GM23248 (cell line): ENCODE measurements at regions not wholly inside any gene's neighbourhood (a gene's known extent, or its start where the extent isn't known, plus 50 kb on each side); places are given as distances from the start of the nearest gene placed in this dataset.

ENCODE experiments used
- DNase-seq: peaks from one replicate; pipeline ENCODE4 v3.0.0-alpha.2; 2015
- H2AFZ ChIP-seq: fragments of 200-600 bp; sonication (generic); 2 replicates; pipeline ENCODE4 v1.6.1; 2016; ENCODE audit warnings: antibody characterized with exemption
- H3F3A ChIP-seq: fragments of 200-600 bp; sonication (generic); 2 replicates; pipeline ENCODE4 v1.6.1; 2016; ENCODE audit warnings: mild to moderate bottlenecking, antibody characterized with exemption, mixed run types; ENCODE audit not compliant: insufficient read depth
- H3K27ac ChIP-seq: fragments of 200-600 bp; sonication (generic); 2 replicates; pipeline ENCODE4 v1.5.1; 2016; ENCODE audit warnings: mild to moderate bottlenecking
- H3K27me3 ChIP-seq: fragments of 200-600 bp; sonication (generic); replicated peaks from 2 replicates; pipeline ENCODE4 v1.6.1; 2016; ENCODE audit warnings: mild to moderate bottlenecking; ENCODE audit not compliant: insufficient read depth
- H3K36me3 ChIP-seq: fragments of 200-600 bp; sonication (generic); 2 replicates; pipeline ENCODE4 v1.6.1; 2016; ENCODE audit warnings: low read depth, mild to moderate bottlenecking
- H3K4me1 ChIP-seq: fragments of 200-600 bp; sonication (generic); 2 replicates; pipeline ENCODE4 v1.6.1; 2016; ENCODE audit warnings: mild to moderate bottlenecking; ENCODE audit not compliant: insufficient read depth
- H3K4me2 ChIP-seq: fragments of 200-600 bp; sonication (generic); one replicate; pipeline ENCODE4 v1.6.1; 2016; ENCODE audit warnings: mild to moderate bottlenecking; ENCODE audit not compliant: unreplicated experiment
- H3K4me3 ChIP-seq: fragments of 200-600 bp; sonication (generic); 2 replicates; pipeline ENCODE4 v1.5.1; 2016; ENCODE audit warnings: mild to moderate bottlenecking
- H3K79me2 ChIP-seq: fragments of 200-600 bp; sonication (generic); 2 replicates; pipeline ENCODE4 v1.6.1; 2016; ENCODE audit warnings: mild to moderate bottlenecking; ENCODE audit not compliant: insufficient read depth
- H3K9ac ChIP-seq: fragments of 200-600 bp; sonication (generic); 2 replicates; pipeline ENCODE4 v1.6.1; 2016; ENCODE audit warnings: mild to moderate bottlenecking
- H3K9me2 ChIP-seq: fragments of 200-600 bp; sonication (generic); 2 replicates; pipeline ENCODE4 v1.6.1; 2016; ENCODE audit warnings: mixed run types, mild to moderate bottlenecking, moderate library complexity; ENCODE audit not compliant: insufficient read depth
- H3K9me3 ChIP-seq: fragments of 200-600 bp; sonication (generic); one replicate; pipeline ENCODE4 v1.6.1; 2017; ENCODE audit warnings: low read depth
- H4K20me1 ChIP-seq: fragments of 200-600 bp; sonication (generic); 2 replicates; pipeline ENCODE4 v1.6.0; 2016; ENCODE audit not compliant: insufficient read depth
- EZH2 ChIP-seq: fragments of 200-600 bp; sonication (generic); IDR thresholded peaks from 2 replicates; pipeline ENCODE4 v1.6.1; 2018; ENCODE audit warnings: antibody characterized with exemption, mild to moderate bottlenecking; ENCODE audit not compliant: insufficient read depth, poor library complexity, severe bottlenecking
- EZH2phosphoT487 ChIP-seq: fragments of 200-600 bp; sonication (generic); IDR thresholded peaks from 2 replicates; pipeline ENCODE4 v1.6.1; 2018; ENCODE audit warnings: antibody characterized with exemption, moderate library complexity, mild to moderate bottlenecking, low read depth; ENCODE audit not compliant: insufficient read depth
- WGBS, 2 experiments: methylation state at CpG; one replicate each; pipeline ENCODE4 v1.1.6; 2015 to 2017; ENCODE audit warnings: low lambda C conversion rate in 2 of 2, low coverage in 1 of 2; ENCODE audit errors: missing lambda C conversion rate in 2 of 2; 5-methylcytosine and 5-hydroxymethylcytosine counted together
- in situ Hi-C: fragments of 300-500 bp; cut with MboI; formaldehyde crosslinking; loops from 2 replicates; pipeline ENCODE4 v1.15.0; 2020

DNA sequence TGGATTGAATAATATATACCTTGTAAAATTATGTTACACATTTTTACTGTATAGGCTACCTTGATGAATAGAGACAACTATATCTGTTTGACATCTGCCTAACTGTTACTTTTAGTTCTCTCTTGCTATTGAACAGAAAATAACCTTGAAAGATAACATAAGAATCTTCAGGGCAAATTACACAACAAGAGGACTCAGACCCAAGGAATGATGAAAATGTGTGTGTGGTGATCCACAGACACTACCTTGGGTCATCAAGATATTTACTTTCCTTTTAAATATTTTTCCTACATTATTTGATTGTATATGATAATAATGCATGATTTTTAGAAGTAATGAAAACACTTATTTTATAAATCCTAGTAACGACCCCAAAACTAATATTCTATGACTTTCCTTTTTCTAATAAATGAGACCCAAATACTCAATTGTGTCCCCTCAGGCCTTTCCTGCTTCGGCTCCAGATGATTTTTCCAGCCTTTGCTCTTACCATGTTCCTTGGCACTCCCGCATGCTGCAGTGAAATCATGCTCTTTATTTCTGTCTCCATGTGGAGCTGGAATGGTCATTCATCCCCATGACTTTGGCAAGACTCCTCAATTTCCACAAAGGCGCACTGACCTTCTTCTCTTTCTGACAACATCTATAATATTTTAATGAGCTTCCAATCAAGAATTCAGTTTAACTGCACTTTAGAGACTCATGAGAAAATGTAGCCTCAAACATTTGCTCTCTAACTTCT is 187.6 kb downstream of the EPM2A start:
- Histone ChIP-seq H3K9me3 (no peaks in the 10 kb centered on the region), H3K9me2 (no peaks in the 10 kb centered on the region; the same call in 1 of the 2 replicates), H3K27ac (no peak overlapping the region), H3K4me3 (no peak overlapping the region), H4K20me1 (no peaks in the 10 kb centered on the region), H3K36me3 (no peaks in the 10 kb centered on the region), H3K4me1 (peaks cover 20% of the 10 kb centered on the region), H3K27me3 (no peaks in the 10 kb centered on the region), H3F3A (no peaks in the 10 kb centered on the region), H3K79me2 (no peaks in the 10 kb centered on the region), H3K4me2 (no peak overlapping the region), H3K9ac (no peak overlapping the region), H2AFZ (no peak overlapping the region)
- WGBS, 2 experiments, result 36 to 44% methylated on average over 4 of the region's 4 CpGs
- in situ Hi-C loops, result no loop called here
- TF ChIP-seq EZH2phosphoT487 (no peak), EZH2 (no peak)
- peak; percentile 12 for DNase-seq

DNA sequence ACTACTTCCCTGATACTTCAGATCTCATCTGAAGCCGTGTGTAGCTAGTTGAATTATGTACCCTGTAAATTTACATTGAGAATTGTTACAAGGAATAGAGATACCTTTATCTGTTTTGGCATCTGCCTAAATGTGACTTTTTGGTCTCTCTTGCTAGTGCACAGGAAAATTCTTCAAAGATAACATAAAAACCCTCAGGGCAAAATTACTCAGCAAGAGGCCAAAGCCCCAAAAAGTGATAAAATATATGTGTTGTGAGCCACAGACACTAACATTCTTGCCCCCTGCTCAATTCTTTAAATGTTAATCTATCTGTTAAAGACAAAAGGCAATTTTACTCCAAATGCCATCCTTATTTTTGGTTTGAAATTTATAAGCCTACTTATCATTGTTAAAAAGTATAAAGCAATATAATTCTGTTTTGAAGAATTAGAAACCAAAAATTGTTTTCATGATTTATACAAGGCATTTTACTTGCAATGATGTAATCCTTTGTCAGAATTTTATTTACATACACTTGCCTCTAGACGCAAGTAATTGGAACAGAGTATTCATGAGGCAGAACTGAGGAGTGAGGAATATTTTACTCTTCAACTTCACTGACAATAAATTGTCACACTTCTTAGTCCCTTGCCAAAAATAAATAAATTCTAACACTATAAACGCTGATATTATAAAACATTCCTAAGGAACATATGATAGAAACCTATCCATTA is 186.2 kb downstream of the EPM2A start:
- in situ Hi-C loops, result no loop called here
- no peaks in the 10 kb centered on the region for H3K36me3 ChIP-seq
- no peaks in the 10 kb centered on the region; the same call in 1 of the 2 replicates for H3K9me2 ChIP-seq
- H3K4me1 ChIP-seq, result peaks cover 15% of the 10 kb centered on the region
- no peaks in the 10 kb centered on the region for H3K27me3 ChIP-seq
- no peak overlapping the region for H3K4me2 ChIP-seq
- no peaks in the 10 kb centered on the region for H3F3A ChIP-seq
- no peak overlapping the region for H3K27ac ChIP-seq
- H4K20me1 ChIP-seq, result no peaks in the 10 kb centered on the region
- no peak overlapping the region for H3K9ac ChIP-seq
- H2AFZ ChIP-seq, result no peak overlapping the region
- H3K4me3 ChIP-seq, result no peak overlapping the region
- 42 to 44% methylated on average over 3 of the region's 3 CpGs for WGBS, 2 experiments
- H3K79me2 ChIP-seq, result no peaks in the 10 kb centered on the region
- DNase-seq, result no peak
- TF ChIP-seq EZH2, result no peak
- TF ChIP-seq EZH2phosphoT487, result no peak
- H3K9me3 ChIP-seq, result no peaks in the 10 kb centered on the region

DNA sequence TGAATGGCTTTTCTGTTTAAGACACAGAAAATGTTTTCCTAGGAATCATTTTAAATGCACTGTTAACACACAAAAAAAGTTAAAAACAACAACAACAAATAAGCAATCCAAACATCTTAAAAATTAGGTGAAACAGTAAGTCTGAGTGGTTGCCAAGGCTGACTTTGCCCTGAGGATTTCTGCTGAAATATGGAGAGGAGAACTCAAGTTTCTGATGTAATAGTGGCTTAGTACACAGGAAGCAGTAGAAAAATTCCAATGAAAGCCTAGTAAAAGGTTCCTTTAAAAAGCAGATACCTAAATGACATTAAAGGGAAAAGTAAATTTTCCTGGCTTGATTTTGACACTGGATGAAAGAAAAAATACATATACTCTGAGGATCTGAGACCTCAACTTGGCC is 184.2 kb downstream of the EPM2A start:
- H3K9me2 ChIP-seq, result no peaks in the 10 kb centered on the region; the same call in 1 of the 2 replicates
- H2AFZ ChIP-seq, result peak overlapping the region; percentile 20; the same call in 1 of the 2 replicates
- H3K27me3 ChIP-seq, result no peaks in the 10 kb centered on the region
- no peak overlapping the region for H3K4me2 ChIP-seq
- H3K9ac ChIP-seq, result no peak overlapping the region
- H3K4me1 ChIP-seq, result peaks cover 15% of the 10 kb centered on the region
- H3K9me3 ChIP-seq, result no peaks in the 10 kb centered on the region
- TF ChIP-seq EZH2phosphoT487, result no peak
- TF ChIP-seq EZH2, result no peak
- in situ Hi-C loops, result no loop called here
- H3K27ac ChIP-seq, result no peak overlapping the region
- no peak overlapping the region for H3K4me3 ChIP-seq
- peak; percentile 29 for DNase-seq
- H3K79me2 ChIP-seq, result no peaks in the 10 kb centered on the region
- H4K20me1 ChIP-seq, result no peaks in the 10 kb centered on the region
- H3K36me3 ChIP-seq, result no peaks in the 10 kb centered on the region
- H3F3A ChIP-seq, result no peaks in the 10 kb centered on the region

DNA sequence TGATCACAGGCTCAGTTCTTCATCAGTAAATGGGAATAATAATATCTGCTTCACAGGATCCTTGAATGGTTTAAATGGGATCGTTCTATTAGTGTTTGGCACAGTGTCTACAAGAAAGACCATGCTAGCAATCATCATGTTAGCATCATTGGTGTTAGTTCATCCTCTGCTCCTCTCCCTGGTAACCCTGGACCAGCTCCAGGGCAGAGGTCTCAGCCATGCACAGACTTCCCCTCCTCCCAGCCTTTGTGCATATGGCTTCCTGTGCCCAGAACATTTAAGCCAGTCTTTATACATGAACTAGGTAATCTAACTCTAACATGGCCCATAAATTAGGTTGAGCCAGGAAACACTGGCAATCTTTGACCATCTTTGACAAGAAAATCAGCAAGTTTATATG is 180.2 kb downstream of the EPM2A start:
- no peaks in the 10 kb centered on the region for H3K27me3 ChIP-seq
- 0 to 5% methylated on average over 1 of the region's 1 CpG for WGBS, 2 experiments
- no peaks in the 10 kb centered on the region for H3K9me3 ChIP-seq
- H3K36me3 ChIP-seq, result no peaks in the 10 kb centered on the region
- H3K4me3 ChIP-seq, result no peak overlapping the region
- TF ChIP-seq EZH2phosphoT487 (no peak), EZH2 (no peak)
- no peaks in the 10 kb centered on the region for H3F3A ChIP-seq
- H3K9ac ChIP-seq, result no peak overlapping the region
- no peaks in the 10 kb centered on the region; the same call in 1 of the 2 replicates for H3K9me2 ChIP-seq
- H3K79me2 ChIP-seq, result no peaks in the 10 kb centered on the region
- no peaks in the 10 kb centered on the region for H4K20me1 ChIP-seq
- peaks cover 6% of the 10 kb centered on the region; the same call in 1 of the 2 replicates for H3K4me1 ChIP-seq
- no peak overlapping the region for H3K4me2 ChIP-seq
- H2AFZ ChIP-seq, result no peak overlapping the region
- in situ Hi-C loops, result no loop called here
- H3K27ac ChIP-seq, result no peak overlapping the region
- no peak for DNase-seq
